Fibroblast of the aortic adventitia (primary cell): ENCODE measurements at regions not wholly inside any gene's neighbourhood (a gene's known extent, or its start where the extent isn't known, plus 50 kb on each side); places are given as distances from the start of the nearest gene placed in this dataset.

ENCODE experiments used
- DNase-seq: peaks from one replicate; pipeline ENCODE4 v3.0.0-alpha.2; 2010; ENCODE audit warnings: low read depth
- H3K4me3 ChIP-seq: 2 replicates; pipeline ENCODE4 v1.5.1; 2011; ENCODE audit warnings: low read depth, mild to moderate bottlenecking, control low read depth, low read length, moderate library complexity
- TF ChIP-seq, protein P1 (sequence below): IDR thresholded peaks from 2 replicates; pipeline ENCODE4 v1.5.1; 2011; ENCODE audit warnings: mild to moderate bottlenecking, low read length, control low read depth, inconsistent platforms; ENCODE audit not compliant: insufficient read depth

- TF ChIP-seq, protein P1, sequence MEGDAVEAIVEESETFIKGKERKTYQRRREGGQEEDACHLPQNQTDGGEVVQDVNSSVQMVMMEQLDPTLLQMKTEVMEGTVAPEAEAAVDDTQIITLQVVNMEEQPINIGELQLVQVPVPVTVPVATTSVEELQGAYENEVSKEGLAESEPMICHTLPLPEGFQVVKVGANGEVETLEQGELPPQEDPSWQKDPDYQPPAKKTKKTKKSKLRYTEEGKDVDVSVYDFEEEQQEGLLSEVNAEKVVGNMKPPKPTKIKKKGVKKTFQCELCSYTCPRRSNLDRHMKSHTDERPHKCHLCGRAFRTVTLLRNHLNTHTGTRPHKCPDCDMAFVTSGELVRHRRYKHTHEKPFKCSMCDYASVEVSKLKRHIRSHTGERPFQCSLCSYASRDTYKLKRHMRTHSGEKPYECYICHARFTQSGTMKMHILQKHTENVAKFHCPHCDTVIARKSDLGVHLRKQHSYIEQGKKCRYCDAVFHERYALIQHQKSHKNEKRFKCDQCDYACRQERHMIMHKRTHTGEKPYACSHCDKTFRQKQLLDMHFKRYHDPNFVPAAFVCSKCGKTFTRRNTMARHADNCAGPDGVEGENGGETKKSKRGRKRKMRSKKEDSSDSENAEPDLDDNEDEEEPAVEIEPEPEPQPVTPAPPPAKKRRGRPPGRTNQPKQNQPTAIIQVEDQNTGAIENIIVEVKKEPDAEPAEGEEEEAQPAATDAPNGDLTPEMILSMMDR: no peak
- H3K4me3 ChIP-seq: no peak overlapping the region
- peak; percentile 56 for DNase-seq
These were observed 610.3 kb upstream of the KLF4 start for GRCh38 chr9:108099854-108100253.

- H3K4me3 ChIP-seq: no peak overlapping the region
- TF ChIP-seq, protein P1: no peak
- DNase-seq: no peak
These were observed 605.9 kb upstream of the KLF4 start for GRCh38 chr9:108095496-108095895.

DNA sequence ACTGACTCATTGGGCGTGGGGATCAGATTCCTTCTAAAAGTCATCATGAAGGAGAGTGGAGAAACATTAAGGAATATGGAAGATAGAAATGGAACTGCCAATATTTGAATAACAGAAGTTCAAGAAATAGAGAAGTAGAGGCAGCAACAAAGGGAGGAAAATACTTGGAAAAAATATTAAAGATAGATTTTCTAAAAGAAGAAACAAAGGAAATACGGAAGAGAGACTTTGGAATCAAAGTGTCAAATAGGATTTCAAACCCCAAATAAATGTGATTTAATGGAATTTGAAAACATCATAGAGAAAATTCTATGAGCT, 605.1 kb upstream of the KLF4 start:
- DNase-seq: peak; percentile 57
- no peak overlapping the region for H3K4me3 ChIP-seq
- TF ChIP-seq, protein P1: no peak

DNA sequence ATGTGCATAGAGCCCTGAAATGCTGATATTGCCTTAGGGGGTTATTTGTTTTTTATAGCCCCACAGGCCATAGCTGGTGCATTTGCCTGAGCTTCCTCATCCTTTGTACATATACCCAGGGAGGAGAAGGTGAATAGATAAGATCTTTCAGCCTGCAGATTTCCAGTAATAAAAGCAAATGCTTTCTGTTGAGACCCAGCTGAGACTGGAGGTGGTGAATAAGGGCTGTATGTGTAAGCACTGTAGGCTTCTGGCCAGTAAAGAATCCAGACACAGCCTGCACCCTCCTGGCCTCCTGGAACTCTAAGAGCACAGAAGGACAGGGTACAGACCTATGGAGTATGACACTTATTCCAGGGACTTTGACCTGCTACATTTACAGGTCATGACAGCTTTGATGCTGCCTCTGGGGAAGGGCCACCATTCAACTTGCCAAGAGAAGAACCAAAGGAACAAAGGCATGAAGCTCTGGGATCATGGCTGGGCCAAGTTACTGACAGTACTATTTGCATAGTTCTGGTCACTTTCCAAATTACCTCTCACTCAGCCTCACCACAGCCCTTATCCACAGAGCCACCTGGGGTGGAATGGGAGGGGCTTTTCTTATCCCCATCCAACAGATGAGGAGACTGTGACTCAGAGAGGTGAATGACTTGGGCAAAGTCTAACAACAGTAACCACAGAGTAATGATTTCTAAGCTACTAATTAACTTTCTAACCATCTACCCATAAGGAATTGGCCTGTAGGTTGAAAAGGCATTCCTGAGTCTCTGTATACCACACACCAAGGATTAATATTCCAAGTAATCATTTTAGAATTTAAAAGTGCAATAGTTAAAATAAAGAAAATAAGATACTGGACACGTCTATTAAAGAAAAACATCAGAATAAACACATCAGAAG, 604.5 kb upstream of the KLF4 start:
- TF ChIP-seq, protein P1: no peak
- DNase-seq: peak; percentile 56
- no peak overlapping the region for H3K4me3 ChIP-seq

DNA sequence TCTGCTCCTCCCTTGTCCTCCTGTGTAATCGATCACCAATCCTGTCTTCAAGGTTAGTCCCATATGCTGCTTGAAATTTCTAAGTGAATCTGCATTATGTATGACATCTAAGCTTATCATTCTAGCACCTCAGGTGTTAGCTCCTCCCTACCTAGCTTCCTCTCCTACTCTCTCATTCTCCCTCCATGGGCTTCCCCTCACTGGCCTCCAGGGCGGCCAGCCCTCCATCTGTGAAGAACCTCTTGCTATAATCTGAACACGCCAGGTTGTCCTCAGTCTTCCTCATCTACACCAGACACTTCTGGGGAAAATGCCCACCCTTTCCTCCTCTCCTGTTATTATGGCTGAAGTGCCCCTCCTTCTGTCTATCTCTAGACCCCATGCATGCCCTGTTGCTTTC, 599.3 kb upstream of the KLF4 start:
- DNase-seq: no peak
- TF ChIP-seq, protein P1: no peak
- H3K4me3 ChIP-seq: no peak overlapping the region

- no peak for DNase-seq
- H3K4me3 ChIP-seq: no peak overlapping the region
- TF ChIP-seq, protein P1: no peak
These were observed 598.2 kb upstream of the KLF4 start for GRCh38 chr9:108087781-108088180.

GRCh38 chr9:108086624-108087023, 597.1 kb upstream of the KLF4 start:
- DNase-seq: no peak
- TF ChIP-seq, protein P1: no peak
- H3K4me3 ChIP-seq: no peak overlapping the region
